IMR-90 (cell line): ENCODE measurements at regions not wholly inside any gene's neighbourhood (a gene's known extent, or its start where the extent isn't known, plus 50 kb on each side); places are given as distances from the start of the nearest gene placed in this dataset.

Experiments
- ATAC-seq: fragments of 200-7000 bp; cut with Tn5 transposase; 2 replicates; pipeline ENCODE4 v1.9.1; 2020; ENCODE audit warnings: low read depth, mild to moderate bottlenecking, moderate library complexity
- BruUV-seq: library from RNA; stranded (reverse); fragments of 400-500 nt; replicated peaks from 2 replicates; lab custom pipeline; 2021; lab: Mats Ljungman, UMichigan
- CTCF ChIA-PET: fragments of 300-600 bp; formaldehyde crosslinking; extraction: SDS; loops from one replicate; lab custom pipeline; 2021; ENCODE audit warnings: antibody characterized with exemption; lab: Yijun Ruan, JAX
- POLR2A ChIA-PET: fragments of 300-600 bp; sonication (Branson Sonifier 250); formaldehyde crosslinking; loops from one replicate; lab custom pipeline; 2022; ENCODE audit warnings: antibody characterized with exemption; ENCODE audit not compliant: unreplicated experiment; lab: Charles Lee
- DNase-seq: peaks from one replicate; pipeline ENCODE4 v3.0.0; 2013
- H2AFZ ChIP-seq: replicated peaks from 2 replicates; pipeline ENCODE3; 2013; ENCODE audit warnings: low read length, mild to moderate bottlenecking; ENCODE audit not compliant: poor library complexity
- H2AK5ac ChIP-seq: 2 replicates; pipeline ENCODE4 v1.6.1; 2013; ENCODE audit warnings: low read depth, low read length, inconsistent platforms
- H2AK9ac ChIP-seq: replicated peaks from 2 replicates; pipeline ENCODE3; 2013; ENCODE audit warnings: mild to moderate bottlenecking, low read depth, low read length, moderate library complexity; ENCODE audit not compliant: poor library complexity
- H2BK120ac ChIP-seq: 2 replicates; pipeline ENCODE4 v1.6.1; 2013; ENCODE audit warnings: low read depth, low read length, inconsistent platforms
- H2BK15ac ChIP-seq: 3 replicates; pipeline ENCODE4 v1.6.1; 2013; ENCODE audit warnings: low read depth, low read length, inconsistent platforms
- H2BK20ac ChIP-seq: 2 replicates; pipeline ENCODE4 v1.6.1; 2013; ENCODE audit warnings: low read depth, mild to moderate bottlenecking, inconsistent platforms, low read length, moderate library complexity
- H2BK5ac ChIP-seq: 2 replicates; pipeline ENCODE4 v1.6.1; 2013; ENCODE audit warnings: mild to moderate bottlenecking, low read depth, low read length, inconsistent platforms; ENCODE audit not compliant: poor library complexity, severe bottlenecking
- H3K14ac ChIP-seq: replicated peaks from 2 replicates; pipeline ENCODE4 v1.6.1; 2013; ENCODE audit warnings: low read depth, low read length, inconsistent platforms
- H3K18ac ChIP-seq: 2 replicates; pipeline ENCODE4 v1.6.1; 2013; ENCODE audit warnings: low read depth, low read length, control low read depth
- H3K23ac ChIP-seq: 2 replicates; pipeline ENCODE4 v1.6.1; 2013; ENCODE audit warnings: low read depth, low read length, inconsistent platforms
- H3K27ac ChIP-seq: 2 replicates; pipeline ENCODE4 v1.5.1; 2013; ENCODE audit warnings: mild to moderate bottlenecking, control low read depth, low read length; ENCODE audit not compliant: insufficient read depth
- H3K27me3 ChIP-seq: 2 replicates; pipeline ENCODE4 v1.6.1; 2013; ENCODE audit warnings: low read length; ENCODE audit not compliant: control insufficient read depth, insufficient read depth
- H3K36me3 ChIP-seq: 2 replicates; pipeline ENCODE4 v1.6.1; 2013; ENCODE audit warnings: low read length, mixed read lengths; ENCODE audit not compliant: control insufficient read depth, insufficient read depth
- H3K4ac ChIP-seq: 2 replicates; pipeline ENCODE4 v1.6.1; 2013; ENCODE audit warnings: low read depth, low read length, inconsistent platforms
- H3K4me1 ChIP-seq: 2 replicates; pipeline ENCODE4 v1.6.1; 2013; ENCODE audit warnings: low read length, mixed read lengths; ENCODE audit not compliant: control insufficient read depth, insufficient read depth
- H3K4me2 ChIP-seq: 2 replicates; pipeline ENCODE4 v1.6.1; 2013; ENCODE audit warnings: low read depth, mild to moderate bottlenecking, control low read depth, low read length, moderate library complexity
- H3K4me3 ChIP-seq: 2 replicates; pipeline ENCODE4 v1.5.1; 2013; ENCODE audit warnings: low read depth, mild to moderate bottlenecking, control low read depth, low read length, moderate library complexity; ENCODE audit not compliant: insufficient read depth
- H3K56ac ChIP-seq: 2 replicates; pipeline ENCODE4 v1.6.1; 2013; ENCODE audit warnings: low read length, inconsistent platforms; ENCODE audit not compliant: insufficient read depth; ENCODE audit errors: extremely low read depth
- H3K79me1 ChIP-seq, 2 experiments: 2 replicates each; pipeline ENCODE4 v1.6.1; 2013; ENCODE audit warnings: low read length in 2 of 2, inconsistent platforms in 1 of 2, low read depth in 1 of 2
- H3K9ac ChIP-seq: 2 replicates; pipeline ENCODE4 v1.6.1; 2013; ENCODE audit warnings: low read depth, low read length, control low read depth
- H3K9me1 ChIP-seq: 2 replicates; pipeline ENCODE4 v1.6.1; 2013; ENCODE audit warnings: low read length, inconsistent platforms; ENCODE audit not compliant: insufficient read depth
- H3K9me3 ChIP-seq: 2 replicates; pipeline ENCODE4 v1.6.1; 2013; ENCODE audit warnings: low read length; ENCODE audit not compliant: control insufficient read depth, insufficient read depth
- H4K20me1 ChIP-seq: 2 replicates; pipeline ENCODE4 v1.6.1; 2013; ENCODE audit warnings: low read length, inconsistent platforms; ENCODE audit not compliant: insufficient read depth
- H4K5ac ChIP-seq: 2 replicates; pipeline ENCODE4 v1.6.1; 2013; ENCODE audit warnings: mild to moderate bottlenecking, low read depth, low read length, control low read depth
- H4K8ac ChIP-seq, 2 experiments: 2 replicates each; pipeline ENCODE4 v1.6.1; 2013; ENCODE audit warnings: low read depth in 2 of 2, low read length in 2 of 2, control low read depth in 1 of 2, inconsistent platforms in 1 of 2
- H4K91ac ChIP-seq: 2 replicates; pipeline ENCODE4 v1.6.1; 2013; ENCODE audit warnings: low read depth, low read length, inconsistent platforms; ENCODE audit not compliant: insufficient read depth
- BHLHE40 ChIP-seq: fragments of 150-350 bp; IDR thresholded peaks from 2 replicates; pipeline ENCODE4 v1.6.1; 2016; ENCODE audit warnings: mild to moderate bottlenecking, low read depth, low read length
- CEBPB ChIP-seq: IDR thresholded peaks from 2 replicates; pipeline ENCODE4 v1.6.1; 2012; ENCODE audit warnings: low read depth, low read length, improper control_type of control experiment
- FOS ChIP-seq: fragments of 150-350 bp; IDR thresholded peaks from 2 replicates; pipeline ENCODE4 v1.6.1; 2016; ENCODE audit warnings: low read depth, low read length
- MAZ ChIP-seq: IDR thresholded peaks from 2 replicates; pipeline ENCODE4 v1.6.1; 2012; ENCODE audit warnings: low read depth, mild to moderate bottlenecking, low read length, improper control_type of control experiment, moderate library complexity, borderline replicate concordance
- MXI1 ChIP-seq: IDR thresholded peaks from 2 replicates; pipeline ENCODE4 v1.6.1; 2012; ENCODE audit warnings: low read depth, mild to moderate bottlenecking, low read length, moderate library complexity, borderline replicate concordance
- NFE2L2 ChIP-seq: fragments of 150-350 bp; IDR thresholded peaks from 2 replicates; pipeline ENCODE4 v1.6.1; 2016; ENCODE audit warnings: low read depth, mild to moderate bottlenecking, low read length
- POLR2A ChIP-seq: IDR thresholded peaks from 2 replicates; pipeline ENCODE4 v1.6.1; 2012; ENCODE audit warnings: mild to moderate bottlenecking, low read depth, low read length
- RFX5 ChIP-seq: IDR thresholded peaks from 2 replicates; pipeline ENCODE4 v1.8.0; 2012; ENCODE audit warnings: low read depth, mild to moderate bottlenecking, low read length, moderate library complexity
- SMC3 ChIP-seq: fragments of 150-350 bp; IDR thresholded peaks from 2 replicates; pipeline ENCODE4 v1.6.1; 2016; ENCODE audit warnings: low read depth, mild to moderate bottlenecking, antibody characterized with exemption, low read length, moderate library complexity
- dilution Hi-C: fragments of 300-500 bp; cut with HindIII; formaldehyde crosslinking; loops from one replicate; pipeline ENCODE4 v1.14.3; 2018; ENCODE audit warnings: low sequenced_read_pairs; ENCODE audit not compliant: unreplicated experiment
- in situ Hi-C: fragments of 300-500 bp; cut with MboI; formaldehyde crosslinking; loops from 3 replicates; pipeline ENCODE4 v1.14.3; 2019; ENCODE audit warnings: low sequenced_read_pairs, inconsistent platforms, mixed read lengths
- intact Hi-C: fragments of 100-400 bp; cut with micrococcal nuclease; formaldehyde crosslinking; loops from 2 replicates; pipeline ENCODE4 v1.10.0; 2022
- TF ChIP-seq, protein P1 (sequence below): fragments of 150-350 bp; IDR thresholded peaks from 2 replicates; pipeline ENCODE4 v1.6.1; 2017; ENCODE audit warnings: mild to moderate bottlenecking, antibody characterized with exemption, low read length, low read depth

GRCh38 chr5:93039888-93040287, 541.1 kb downstream of the NR2F1-AS1 start:
- H2BK20ac ChIP-seq = no peak overlapping the region
- BruUV-seq = no TSS peak
- H2BK15ac ChIP-seq = no peak overlapping the region
- no peak overlapping the region for H2AK5ac ChIP-seq
- no peak overlapping the region for H2BK5ac ChIP-seq
- no peak overlapping the region for H3K4me2 ChIP-seq
- no peak overlapping the region for H3K4me3 ChIP-seq
- TF ChIP-seq CEBPB (no peak), MAZ (no peak), SMC3 (no peak), NFE2L2 (no peak), BHLHE40 (no peak), MXI1 (no peak), POLR2A (no peak), FOS (no peak), RFX5 (no peak)
- TF ChIP-seq, protein P1, sequence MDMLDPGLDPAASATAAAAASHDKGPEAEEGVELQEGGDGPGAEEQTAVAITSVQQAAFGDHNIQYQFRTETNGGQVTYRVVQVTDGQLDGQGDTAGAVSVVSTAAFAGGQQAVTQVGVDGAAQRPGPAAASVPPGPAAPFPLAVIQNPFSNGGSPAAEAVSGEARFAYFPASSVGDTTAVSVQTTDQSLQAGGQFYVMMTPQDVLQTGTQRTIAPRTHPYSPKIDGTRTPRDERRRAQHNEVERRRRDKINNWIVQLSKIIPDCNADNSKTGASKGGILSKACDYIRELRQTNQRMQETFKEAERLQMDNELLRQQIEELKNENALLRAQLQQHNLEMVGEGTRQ = no peak
- H4K8ac ChIP-seq = no peak overlapping the region
- ChIA-PET POLR2A (no interaction called here), CTCF (no interaction called here)
- no peak overlapping the region for H3K23ac ChIP-seq
- in situ Hi-C loops = no loop called here
- dilution Hi-C loops = no loop called here
- no peak overlapping the region for H2AFZ ChIP-seq
- H3K79me1 ChIP-seq = no peaks in the 10 kb centered on the region
- no peak overlapping the region for H3K27ac ChIP-seq
- ATAC-seq (no peak), DNase-seq (no peak)
- H3K9me3 ChIP-seq = no peaks in the 10 kb centered on the region
- H4K20me1 ChIP-seq = no peaks in the 10 kb centered on the region
- no peak overlapping the region for H2AK9ac ChIP-seq
- H3K36me3 ChIP-seq = no peaks in the 10 kb centered on the region
- H3K18ac ChIP-seq = no peak overlapping the region
- no peak overlapping the region for H3K56ac ChIP-seq
- no peaks in the 10 kb centered on the region for H3K27me3 ChIP-seq
- no peak overlapping the region for H4K91ac ChIP-seq
- no peak overlapping the region for H4K5ac ChIP-seq
- no peak overlapping the region for H2BK120ac ChIP-seq
- H3K4me1 ChIP-seq = no peaks in the 10 kb centered on the region
- no peaks in the 10 kb centered on the region for H3K9me1 ChIP-seq
- intact Hi-C loops = no loop called here
- H3K14ac ChIP-seq = no peak overlapping the region
- H3K4ac ChIP-seq = no peak overlapping the region
- H3K9ac ChIP-seq = no peak overlapping the region
